GM12872 (cell line): ENCODE measurements at regions not wholly inside any gene's neighbourhood (a gene's known extent, or its start where the extent isn't known, plus 50 kb on each side); places are given as distances from the start of the nearest gene placed in this dataset.

Source experiments
- TF ChIP-seq, protein P1 (sequence below): IDR thresholded peaks from 3 replicates; pipeline ENCODE4 v1.5.1; 2011; ENCODE audit warnings: low read depth, mild to moderate bottlenecking, low read length, moderate library complexity; ENCODE audit not compliant: insufficient read depth

DNA sequence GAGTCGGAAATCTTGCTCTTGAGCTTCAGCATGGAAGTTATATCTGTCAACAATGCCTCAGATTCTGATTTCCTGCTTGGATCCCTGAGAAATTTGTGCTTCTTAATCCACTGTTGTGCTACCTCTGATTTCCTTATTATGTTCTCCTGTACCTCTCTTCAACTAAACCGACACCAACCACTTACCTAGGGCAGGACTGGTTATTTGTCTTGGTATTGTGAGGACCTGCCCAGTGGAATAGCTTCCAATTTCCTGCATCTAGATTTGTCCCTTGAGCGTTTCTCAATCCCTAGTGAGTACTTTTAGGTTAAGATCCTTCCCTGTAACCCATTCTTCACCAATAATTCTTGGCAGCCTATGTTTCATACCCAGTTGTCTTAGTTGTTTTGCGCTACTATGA, 720.5 kb upstream of the ZNF385D start:
- TF ChIP-seq, protein P1, sequence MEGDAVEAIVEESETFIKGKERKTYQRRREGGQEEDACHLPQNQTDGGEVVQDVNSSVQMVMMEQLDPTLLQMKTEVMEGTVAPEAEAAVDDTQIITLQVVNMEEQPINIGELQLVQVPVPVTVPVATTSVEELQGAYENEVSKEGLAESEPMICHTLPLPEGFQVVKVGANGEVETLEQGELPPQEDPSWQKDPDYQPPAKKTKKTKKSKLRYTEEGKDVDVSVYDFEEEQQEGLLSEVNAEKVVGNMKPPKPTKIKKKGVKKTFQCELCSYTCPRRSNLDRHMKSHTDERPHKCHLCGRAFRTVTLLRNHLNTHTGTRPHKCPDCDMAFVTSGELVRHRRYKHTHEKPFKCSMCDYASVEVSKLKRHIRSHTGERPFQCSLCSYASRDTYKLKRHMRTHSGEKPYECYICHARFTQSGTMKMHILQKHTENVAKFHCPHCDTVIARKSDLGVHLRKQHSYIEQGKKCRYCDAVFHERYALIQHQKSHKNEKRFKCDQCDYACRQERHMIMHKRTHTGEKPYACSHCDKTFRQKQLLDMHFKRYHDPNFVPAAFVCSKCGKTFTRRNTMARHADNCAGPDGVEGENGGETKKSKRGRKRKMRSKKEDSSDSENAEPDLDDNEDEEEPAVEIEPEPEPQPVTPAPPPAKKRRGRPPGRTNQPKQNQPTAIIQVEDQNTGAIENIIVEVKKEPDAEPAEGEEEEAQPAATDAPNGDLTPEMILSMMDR = no peak

- TF ChIP-seq, protein P1 = no peak
These were observed 723.9 kb upstream of the ZNF385D start for GRCh38 chr3:22474706-22475445.

GRCh38 chr3:22475665-22476240, 724.7 kb upstream of the ZNF385D start:
- TF ChIP-seq, protein P1 = no peak

- TF ChIP-seq, protein P1 = no peak
These were observed 726.0 kb upstream of the ZNF385D start for GRCh38 chr3:22476976-22477375.

- TF ChIP-seq, protein P1 = no peak
These were observed 717.2 kb upstream of the UBE2E2 start for GRCh38 chr3:22485954-22486353.

GRCh38 chr3:22490747-22491146, 712.4 kb upstream of the UBE2E2 start:
- TF ChIP-seq, protein P1 = no peak

GRCh38 chr3:22491344-22491743, 711.8 kb upstream of the UBE2E2 start:
- TF ChIP-seq, protein P1 = no peak
